Liver (tissue), 3 donors: ENCODE measurements at regions not wholly inside any gene's neighbourhood (a gene's known extent, or its start where the extent isn't known, plus 50 kb on each side); places are given as distances from the start of the nearest gene placed in this dataset.

Source experiments
- EGR1 ChIP-seq, 2 donors: IDR thresholded peaks; 2 replicates each; pipeline ENCODE4 v1.6.1; 2016 to 2018; ENCODE audit warnings: antibody characterized with exemption in 2 of 2, low read depth in 2 of 2
- GABPA ChIP-seq, 2 donors: IDR thresholded peaks in 1 of 2; conservative IDR thresholded peaks in 1 of 2; 2 replicates each; pipeline ENCODE4 v1.6.1; 2016; ENCODE audit warnings: antibody characterized with exemption in 2 of 2, mild to moderate bottlenecking in 1 of 2, moderate library complexity in 1 of 2
- JUND ChIP-seq, 2 donors: IDR thresholded peaks; 2 replicates each; pipeline ENCODE4 v1.6.1; 2016; ENCODE audit warnings: antibody characterized with exemption in 2 of 2
- RXRA ChIP-seq, 2 donors: IDR thresholded peaks; 2 replicates each; pipeline ENCODE4 v1.6.1; 2017 to 2018; ENCODE audit warnings: antibody characterized with exemption in 2 of 2, mild to moderate bottlenecking in 1 of 2
- SP1 ChIP-seq: IDR thresholded peaks from 2 replicates; pipeline ENCODE4 v1.6.1; 2018; ENCODE audit warnings: antibody characterized with exemption, mild to moderate bottlenecking
- YY1 ChIP-seq: IDR thresholded peaks from 2 replicates; pipeline ENCODE4 v1.6.1; 2016; ENCODE audit warnings: antibody characterized with exemption, mild to moderate bottlenecking
- TF ChIP-seq, protein P1 (sequence below): IDR thresholded peaks from 2 replicates; pipeline ENCODE4 v1.6.1; 2016; ENCODE audit warnings: antibody characterized with exemption, mild to moderate bottlenecking
- TF ChIP-seq, protein P2 (sequence below): fragments of 150-350 bp; IDR thresholded peaks from 2 replicates; pipeline ENCODE4 v1.5.1; 2017; ENCODE audit warnings: improper control_type of control experiment, low read depth, low read length; ENCODE audit not compliant: missing input control
- TF ChIP-seq, protein P3 (sequence below): IDR thresholded peaks from 2 replicates; pipeline ENCODE4 v1.6.1; 2016; ENCODE audit warnings: antibody characterized with exemption
- donor health status: healthy.
- donor health status: healthy.

DNA sequence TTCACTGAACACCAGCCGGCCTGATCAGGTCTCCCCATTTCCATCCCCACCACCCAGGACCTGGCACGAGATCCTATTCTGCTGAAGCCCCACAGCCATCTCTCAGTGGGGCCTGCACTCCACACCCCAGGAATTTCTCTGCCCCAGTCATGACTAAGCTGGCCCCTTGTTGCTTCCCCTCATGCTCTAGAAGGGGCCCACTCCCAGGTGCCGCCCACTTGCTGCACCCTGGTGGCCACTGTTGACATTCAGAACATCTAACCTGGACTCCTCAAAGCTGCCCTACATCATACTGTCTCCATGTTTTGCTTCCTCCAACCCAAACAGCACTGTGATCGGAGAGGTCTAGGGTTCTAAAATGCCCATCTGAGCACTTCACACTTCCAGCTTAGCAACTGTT lies 90.7 kb upstream of the KLHL29 start:
- TF ChIP-seq, protein P1, sequence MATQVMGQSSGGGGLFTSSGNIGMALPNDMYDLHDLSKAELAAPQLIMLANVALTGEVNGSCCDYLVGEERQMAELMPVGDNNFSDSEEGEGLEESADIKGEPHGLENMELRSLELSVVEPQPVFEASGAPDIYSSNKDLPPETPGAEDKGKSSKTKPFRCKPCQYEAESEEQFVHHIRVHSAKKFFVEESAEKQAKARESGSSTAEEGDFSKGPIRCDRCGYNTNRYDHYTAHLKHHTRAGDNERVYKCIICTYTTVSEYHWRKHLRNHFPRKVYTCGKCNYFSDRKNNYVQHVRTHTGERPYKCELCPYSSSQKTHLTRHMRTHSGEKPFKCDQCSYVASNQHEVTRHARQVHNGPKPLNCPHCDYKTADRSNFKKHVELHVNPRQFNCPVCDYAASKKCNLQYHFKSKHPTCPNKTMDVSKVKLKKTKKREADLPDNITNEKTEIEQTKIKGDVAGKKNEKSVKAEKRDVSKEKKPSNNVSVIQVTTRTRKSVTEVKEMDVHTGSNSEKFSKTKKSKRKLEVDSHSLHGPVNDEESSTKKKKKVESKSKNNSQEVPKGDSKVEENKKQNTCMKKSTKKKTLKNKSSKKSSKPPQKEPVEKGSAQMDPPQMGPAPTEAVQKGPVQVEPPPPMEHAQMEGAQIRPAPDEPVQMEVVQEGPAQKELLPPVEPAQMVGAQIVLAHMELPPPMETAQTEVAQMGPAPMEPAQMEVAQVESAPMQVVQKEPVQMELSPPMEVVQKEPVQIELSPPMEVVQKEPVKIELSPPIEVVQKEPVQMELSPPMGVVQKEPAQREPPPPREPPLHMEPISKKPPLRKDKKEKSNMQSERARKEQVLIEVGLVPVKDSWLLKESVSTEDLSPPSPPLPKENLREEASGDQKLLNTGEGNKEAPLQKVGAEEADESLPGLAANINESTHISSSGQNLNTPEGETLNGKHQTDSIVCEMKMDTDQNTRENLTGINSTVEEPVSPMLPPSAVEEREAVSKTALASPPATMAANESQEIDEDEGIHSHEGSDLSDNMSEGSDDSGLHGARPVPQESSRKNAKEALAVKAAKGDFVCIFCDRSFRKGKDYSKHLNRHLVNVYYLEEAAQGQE: no peak
- TF ChIP-seq, protein P2, sequence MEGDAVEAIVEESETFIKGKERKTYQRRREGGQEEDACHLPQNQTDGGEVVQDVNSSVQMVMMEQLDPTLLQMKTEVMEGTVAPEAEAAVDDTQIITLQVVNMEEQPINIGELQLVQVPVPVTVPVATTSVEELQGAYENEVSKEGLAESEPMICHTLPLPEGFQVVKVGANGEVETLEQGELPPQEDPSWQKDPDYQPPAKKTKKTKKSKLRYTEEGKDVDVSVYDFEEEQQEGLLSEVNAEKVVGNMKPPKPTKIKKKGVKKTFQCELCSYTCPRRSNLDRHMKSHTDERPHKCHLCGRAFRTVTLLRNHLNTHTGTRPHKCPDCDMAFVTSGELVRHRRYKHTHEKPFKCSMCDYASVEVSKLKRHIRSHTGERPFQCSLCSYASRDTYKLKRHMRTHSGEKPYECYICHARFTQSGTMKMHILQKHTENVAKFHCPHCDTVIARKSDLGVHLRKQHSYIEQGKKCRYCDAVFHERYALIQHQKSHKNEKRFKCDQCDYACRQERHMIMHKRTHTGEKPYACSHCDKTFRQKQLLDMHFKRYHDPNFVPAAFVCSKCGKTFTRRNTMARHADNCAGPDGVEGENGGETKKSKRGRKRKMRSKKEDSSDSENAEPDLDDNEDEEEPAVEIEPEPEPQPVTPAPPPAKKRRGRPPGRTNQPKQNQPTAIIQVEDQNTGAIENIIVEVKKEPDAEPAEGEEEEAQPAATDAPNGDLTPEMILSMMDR: no peak
- TF ChIP-seq, protein P3, sequence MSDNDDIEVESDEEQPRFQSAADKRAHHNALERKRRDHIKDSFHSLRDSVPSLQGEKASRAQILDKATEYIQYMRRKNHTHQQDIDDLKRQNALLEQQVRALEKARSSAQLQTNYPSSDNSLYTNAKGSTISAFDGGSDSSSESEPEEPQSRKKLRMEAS: no peak
- no peak for TF ChIP-seq GABPA (IDR thresholded peaks at IDR 0.05 in 1 of 2, conservative IDR thresholded peaks at IDR 0.05 in 1 of 2)
- TF ChIP-seq EGR1 (IDR thresholded peaks at IDR 0.05; ENCODE audit: low read depth in 2 of 2): no peak
- no peak for TF ChIP-seq RXRA (IDR thresholded peaks at IDR 0.05)
- no peak for TF ChIP-seq YY1
- no peak for TF ChIP-seq JUND (IDR thresholded peaks at IDR 0.05)
- no peak for TF ChIP-seq SP1
